ENCODE measurements at regions not wholly inside any gene's neighbourhood (a gene's known extent, or its start where the extent isn't known, plus 50 kb on each side); places are given as distances from the start of the nearest gene placed in this dataset.

DNA sequence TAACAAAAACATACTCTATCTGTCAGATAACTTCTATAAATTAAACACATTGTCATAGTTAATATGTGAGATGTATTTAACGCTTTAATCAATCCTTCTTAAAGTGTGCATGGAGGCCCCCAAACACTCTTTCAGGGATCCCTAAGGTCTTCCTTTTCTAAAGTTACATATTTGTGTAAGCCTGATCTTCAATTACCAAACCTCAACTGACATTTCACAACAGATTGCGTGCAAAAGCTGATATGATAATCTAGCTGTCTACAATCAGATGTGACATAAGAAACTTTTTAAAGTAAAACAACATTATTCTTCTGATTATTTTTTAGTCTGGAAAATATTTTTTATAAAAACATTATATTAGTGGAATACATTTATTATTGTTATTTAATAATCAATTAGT lies 1850.4 kb downstream of the OLFM4 start:
- no peaks in the 10 kb centered on the region for H3K9me3 ChIP-seq (ENCODE audit: low read depth, low read length, poor library complexity, severe bottlenecking)
- ChIA-PET POLR2A (ENCODE audit: low non-redundant PET) (no interaction called here), CTCF (no interaction called here)
- TF ChIP-seq, protein P1, sequence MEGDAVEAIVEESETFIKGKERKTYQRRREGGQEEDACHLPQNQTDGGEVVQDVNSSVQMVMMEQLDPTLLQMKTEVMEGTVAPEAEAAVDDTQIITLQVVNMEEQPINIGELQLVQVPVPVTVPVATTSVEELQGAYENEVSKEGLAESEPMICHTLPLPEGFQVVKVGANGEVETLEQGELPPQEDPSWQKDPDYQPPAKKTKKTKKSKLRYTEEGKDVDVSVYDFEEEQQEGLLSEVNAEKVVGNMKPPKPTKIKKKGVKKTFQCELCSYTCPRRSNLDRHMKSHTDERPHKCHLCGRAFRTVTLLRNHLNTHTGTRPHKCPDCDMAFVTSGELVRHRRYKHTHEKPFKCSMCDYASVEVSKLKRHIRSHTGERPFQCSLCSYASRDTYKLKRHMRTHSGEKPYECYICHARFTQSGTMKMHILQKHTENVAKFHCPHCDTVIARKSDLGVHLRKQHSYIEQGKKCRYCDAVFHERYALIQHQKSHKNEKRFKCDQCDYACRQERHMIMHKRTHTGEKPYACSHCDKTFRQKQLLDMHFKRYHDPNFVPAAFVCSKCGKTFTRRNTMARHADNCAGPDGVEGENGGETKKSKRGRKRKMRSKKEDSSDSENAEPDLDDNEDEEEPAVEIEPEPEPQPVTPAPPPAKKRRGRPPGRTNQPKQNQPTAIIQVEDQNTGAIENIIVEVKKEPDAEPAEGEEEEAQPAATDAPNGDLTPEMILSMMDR (conservative IDR thresholded peaks at IDR 0.05; ENCODE audit: low read depth, low read length) = no peak
- no peak for TF ChIP-seq EZH2 (IDR thresholded peaks at IDR 0.05; ENCODE audit: borderline replicate concordance, low read depth, low read length, poor library complexity, severe bottlenecking)
- DNase-seq (ENCODE audit: low spot score) = no peak
- BruUV-seq (replicated peaks) = no TSS peak
- H3K27ac ChIP-seq (ENCODE audit: low read depth, low read length, poor library complexity, severe bottlenecking) = no peak overlapping the region
- no peak overlapping the region for H3K4me3 ChIP-seq (ENCODE audit: low read depth, low read length, poor library complexity, severe bottlenecking)
- H3K27me3 ChIP-seq (replicated peaks; ENCODE audit: insufficient read depth, low read depth, low read length, poor library complexity) = no peaks in the 10 kb centered on the region
- no peaks in the 10 kb centered on the region for H3K4me1 ChIP-seq (ENCODE audit: insufficient read depth, low read length, poor library complexity, severe bottlenecking)
- no peaks in the 10 kb centered on the region for H3K36me3 ChIP-seq (ENCODE audit: insufficient read depth, low read length, poor library complexity, severe bottlenecking)
- intact Hi-C loops (cut with micrococcal nuclease; ENCODE audit: unreplicated experiment) = no loop called here

DNA sequence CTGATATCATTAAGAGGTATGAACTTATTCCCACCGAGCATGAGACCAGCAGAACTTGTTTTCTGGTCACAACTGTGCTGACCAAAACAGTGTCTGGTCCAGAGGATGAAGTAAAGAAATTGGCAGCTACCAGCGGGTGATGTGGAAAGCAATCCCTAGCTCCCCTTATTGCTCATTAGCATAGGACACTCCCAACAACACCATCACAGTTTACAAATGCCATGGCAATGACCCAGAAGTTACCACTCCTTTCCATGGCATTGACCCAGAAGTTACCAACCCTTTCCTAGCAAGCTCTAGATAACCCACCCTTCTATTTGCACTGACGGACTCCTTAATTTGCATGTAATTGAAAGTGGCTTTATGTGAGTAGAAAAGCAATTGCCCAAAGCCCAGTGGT lies 1856.1 kb downstream of the OLFM4 start:
- TF ChIP-seq EZH2 (IDR thresholded peaks at IDR 0.05; ENCODE audit: borderline replicate concordance, low read depth, low read length, poor library complexity, severe bottlenecking) = no peak
- TF ChIP-seq, protein P1 (conservative IDR thresholded peaks at IDR 0.05; ENCODE audit: low read depth, low read length) = no peak
- CTCF ChIA-PET = no interaction called here
- Histone ChIP-seq H3K9me3 (ENCODE audit: low read depth, low read length, poor library complexity, severe bottlenecking) (no peaks in the 10 kb centered on the region), H3K4me1 (ENCODE audit: insufficient read depth, low read length, poor library complexity, severe bottlenecking) (no peaks in the 10 kb centered on the region), H3K27me3 (replicated peaks; ENCODE audit: insufficient read depth, low read depth, low read length, poor library complexity) (no peaks in the 10 kb centered on the region), H3K36me3 (ENCODE audit: insufficient read depth, low read length, poor library complexity, severe bottlenecking) (no peaks in the 10 kb centered on the region), H3K27ac (ENCODE audit: low read depth, low read length, poor library complexity, severe bottlenecking) (no peak overlapping the region), H3K4me3 (ENCODE audit: low read depth, low read length, poor library complexity, severe bottlenecking) (no peak overlapping the region)
- intact Hi-C loops (cut with micrococcal nuclease; ENCODE audit: unreplicated experiment) = no loop called here
- BruUV-seq (replicated peaks) = no TSS peak
- POLR2A ChIA-PET (ENCODE audit: low non-redundant PET) = no interaction called here
- no peak for DNase-seq (ENCODE audit: low spot score)

DNA sequence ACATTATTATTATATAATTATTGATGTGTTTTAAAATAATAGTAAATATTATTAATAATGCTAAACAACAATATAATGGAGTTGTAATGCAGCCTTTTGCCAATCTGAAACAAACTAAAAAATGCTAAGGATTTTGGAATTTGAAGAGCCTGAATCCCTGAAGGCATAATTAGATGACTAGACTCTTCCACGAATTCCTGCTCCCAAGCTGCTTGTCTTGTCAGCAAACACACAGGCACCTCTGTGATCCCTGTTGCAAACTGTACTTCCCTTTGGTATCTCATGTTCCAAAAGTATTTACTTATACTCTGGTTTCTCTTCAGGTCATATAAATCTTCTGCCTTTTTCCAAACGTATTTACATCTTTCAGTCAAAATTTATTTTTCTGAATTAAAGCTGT lies 1862.4 kb downstream of the OLFM4 start:
- H3K36me3 ChIP-seq (ENCODE audit: insufficient read depth, low read length, poor library complexity, severe bottlenecking) = no peaks in the 10 kb centered on the region
- no peak for DNase-seq (ENCODE audit: low spot score)
- no peaks in the 10 kb centered on the region for H3K27me3 ChIP-seq (replicated peaks; ENCODE audit: insufficient read depth, low read depth, low read length, poor library complexity)
- intact Hi-C loops (cut with micrococcal nuclease; ENCODE audit: unreplicated experiment) = no loop called here
- CTCF ChIA-PET = no interaction called here
- H3K4me3 ChIP-seq (ENCODE audit: low read depth, low read length, poor library complexity, severe bottlenecking) = no peak overlapping the region
- H3K9me3 ChIP-seq (ENCODE audit: low read depth, low read length, poor library complexity, severe bottlenecking) = no peaks in the 10 kb centered on the region
- TF ChIP-seq, protein P1 (conservative IDR thresholded peaks at IDR 0.05; ENCODE audit: low read depth, low read length) = no peak
- no peak for TF ChIP-seq EZH2 (IDR thresholded peaks at IDR 0.05; ENCODE audit: borderline replicate concordance, low read depth, low read length, poor library complexity, severe bottlenecking)
- no peaks in the 10 kb centered on the region for H3K4me1 ChIP-seq (ENCODE audit: insufficient read depth, low read length, poor library complexity, severe bottlenecking)
- POLR2A ChIA-PET (ENCODE audit: low non-redundant PET) = no interaction called here
- no TSS peak for BruUV-seq (replicated peaks)
- H3K27ac ChIP-seq (ENCODE audit: low read depth, low read length, poor library complexity, severe bottlenecking) = no peak overlapping the region
